HCT116 (cell line): ENCODE measurements at regions not wholly inside any gene's neighbourhood (a gene's known extent, or its start where the extent isn't known, plus 50 kb on each side); places are given as distances from the start of the nearest gene placed in this dataset.

Experiments
- ATAC-seq: fragments of 200-7000 bp; cut with Tn5 transposase; 2 replicates; pipeline ENCODE4 v1.9.1; 2020; ENCODE audit warnings: mild to moderate bottlenecking, moderate library complexity
- BruUV-seq: library from RNA; stranded (reverse); fragments of 400-500 nt; replicated peaks from 2 replicates; lab custom pipeline; 2021; lab: Mats Ljungman, UMichigan
- CTCF ChIA-PET: fragments of 300-600 bp; sonication (Branson Sonifier 250); formaldehyde crosslinking; loops from one replicate; lab custom pipeline; 2021; ENCODE audit warnings: antibody characterized with exemption; lab: Charles Lee
- POLR2A ChIA-PET: fragments of 300-600, 350-600 bp; sonication (Branson Sonifier 250); formaldehyde crosslinking; loops from one replicate; lab custom pipeline; 2021; ENCODE audit warnings: antibody characterized with exemption; lab: Charles Lee
- RAD21 ChIA-PET, 2 experiments: fragments of 300-600 bp; sonication (Branson Sonifier 250); formaldehyde crosslinking; loops; one replicate each; lab custom pipeline; 2023; ENCODE audit warnings: low total read pairs in 2 of 2; ENCODE audit not compliant: uncharacterized antibody in 2 of 2, unreplicated experiment in 2 of 2, low non-redundant PET in 1 of 2; lab: Charles Lee
- DNase-seq: peaks from one replicate; pipeline ENCODE4 v3.0.0-alpha.2; 2010; ENCODE audit warnings: low read depth, low spot score
- H2AFZ ChIP-seq: fragments of 200-600 bp; shearing (Covaris generic), sonication (generic); 2 replicates; pipeline ENCODE4 v1.6.1; 2017; ENCODE audit warnings: low read depth, mixed run types, mixed read lengths, antibody characterized with exemption, low read length; ENCODE audit not compliant: poor library complexity, severe bottlenecking
- H3K27ac ChIP-seq: 2 replicates; pipeline ENCODE4 v1.5.1; 2012; ENCODE audit warnings: low read depth, low read length
- H3K27me3 ChIP-seq: fragments of 200-600 bp; sonication (generic); 2 replicates; pipeline ENCODE4 v1.6.1; 2016; ENCODE audit warnings: mixed run types, low read length, mixed read lengths; ENCODE audit not compliant: insufficient read depth
- H3K36me3 ChIP-seq, 2 experiments: fragments of 200-500 bp in 1 of 2; fragments of 200-600 bp in 1 of 2; sonication (Bioruptor generic) in 1 of 2; sonication (generic) in 1 of 2; 2 replicates each; pipeline versions ENCODE4 v1.5.1 to v1.6.1; 2014 to 2016; ENCODE audit warnings: low read length in 2 of 2, inconsistent platforms in 1 of 2, mixed read lengths in 1 of 2, mixed run types in 1 of 2; ENCODE audit not compliant: insufficient read depth in 2 of 2, control insufficient read depth in 1 of 2
- H3K4me1 ChIP-seq, 2 experiments: fragments of 200-600 bp in 1 of 2; sonication (generic) in 1 of 2; 2 replicates each; pipeline versions ENCODE4 v1.5.1 to v1.6.1; 2012 to 2017; ENCODE audit warnings: low read length in 2 of 2, inconsistent platforms in 1 of 2, mild to moderate bottlenecking in 1 of 2, mixed read lengths in 1 of 2, mixed run types in 1 of 2, moderate library complexity in 1 of 2; ENCODE audit not compliant: insufficient read depth in 2 of 2, control insufficient read depth in 1 of 2
- H3K4me2 ChIP-seq: fragments of 200-600 bp; sonication (generic); 2 replicates; pipeline ENCODE4 v1.6.1; 2017; ENCODE audit warnings: mixed run types, low read length, mixed read lengths
- H3K4me3 ChIP-seq, 2 experiments: fragments of 200-600 bp in 1 of 2; sonication (generic) in 1 of 2; replicated peaks in 1 of 2; 2 replicates each; pipeline ENCODE4 v1.5.1; 2011 to 2016; ENCODE audit warnings: low read length in 2 of 2, control low read depth in 1 of 2, low read depth in 1 of 2, mild to moderate bottlenecking in 1 of 2, mixed read lengths in 1 of 2, mixed run types in 1 of 2
- H3K79me2 ChIP-seq: fragments of 200-600 bp; sonication (generic); 2 replicates; pipeline ENCODE4 v1.6.1; 2017; ENCODE audit warnings: mild to moderate bottlenecking, mixed run types, low read length, moderate library complexity, mixed read lengths; ENCODE audit not compliant: insufficient read depth
- H3K9ac ChIP-seq: fragments of 200-600 bp; sonication (generic); 2 replicates; pipeline ENCODE4 v1.6.1; 2016; ENCODE audit warnings: low read length, mixed read lengths
- H3K9me2 ChIP-seq: fragments of 200-600 bp; sonication (generic), shearing (Covaris generic); 2 replicates; pipeline ENCODE4 v1.6.1; 2017; ENCODE audit warnings: mixed run types, mild to moderate bottlenecking, moderate library complexity; ENCODE audit not compliant: insufficient read depth
- H3K9me3 ChIP-seq, 2 experiments: fragments of 200-500 bp in 1 of 2; fragments of 200-600 bp in 1 of 2; sonication (Bioruptor generic) in 1 of 2; sonication (generic) in 1 of 2; 2 replicates each; pipeline ENCODE4 v1.6.1; 2014 to 2017; ENCODE audit warnings: low read length in 2 of 2, mixed read lengths in 2 of 2, inconsistent platforms in 1 of 2, low read depth in 1 of 2, mild to moderate bottlenecking in 1 of 2, mixed run types in 1 of 2, moderate library complexity in 1 of 2; ENCODE audit not compliant: control insufficient read depth in 1 of 2, insufficient read depth in 1 of 2
- H4K20me1 ChIP-seq: fragments of 200-600 bp; sonication (generic), shearing (Covaris generic); 2 replicates; pipeline ENCODE4 v1.6.1; 2017; ENCODE audit warnings: mixed run types, mild to moderate bottlenecking, moderate library complexity; ENCODE audit not compliant: insufficient read depth
- CBX3 ChIP-seq: IDR thresholded peaks from 2 replicates; pipeline ENCODE4 v1.6.1; 2012; ENCODE audit warnings: low read depth
- CEBPB ChIP-seq: IDR thresholded peaks from 2 replicates; pipeline ENCODE4 v1.6.1; 2012; ENCODE audit warnings: low read depth
- EGR1 ChIP-seq: IDR thresholded peaks from 2 replicates; pipeline ENCODE4 v1.6.1; 2012; ENCODE audit warnings: low read depth
- TCF7L2 ChIP-seq: IDR thresholded peaks from 2 replicates; pipeline ENCODE4 v1.7.0; 2011; ENCODE audit warnings: borderline replicate concordance, inconsistent platforms; ENCODE audit not compliant: insufficient read depth, insufficient read length; ENCODE audit errors: extremely low read depth
- intact Hi-C: fragments of 100-400 bp; cut with micrococcal nuclease; formaldehyde crosslinking; loops from 2 replicates; pipeline ENCODE4 v1.10.0; 2022

DNA sequence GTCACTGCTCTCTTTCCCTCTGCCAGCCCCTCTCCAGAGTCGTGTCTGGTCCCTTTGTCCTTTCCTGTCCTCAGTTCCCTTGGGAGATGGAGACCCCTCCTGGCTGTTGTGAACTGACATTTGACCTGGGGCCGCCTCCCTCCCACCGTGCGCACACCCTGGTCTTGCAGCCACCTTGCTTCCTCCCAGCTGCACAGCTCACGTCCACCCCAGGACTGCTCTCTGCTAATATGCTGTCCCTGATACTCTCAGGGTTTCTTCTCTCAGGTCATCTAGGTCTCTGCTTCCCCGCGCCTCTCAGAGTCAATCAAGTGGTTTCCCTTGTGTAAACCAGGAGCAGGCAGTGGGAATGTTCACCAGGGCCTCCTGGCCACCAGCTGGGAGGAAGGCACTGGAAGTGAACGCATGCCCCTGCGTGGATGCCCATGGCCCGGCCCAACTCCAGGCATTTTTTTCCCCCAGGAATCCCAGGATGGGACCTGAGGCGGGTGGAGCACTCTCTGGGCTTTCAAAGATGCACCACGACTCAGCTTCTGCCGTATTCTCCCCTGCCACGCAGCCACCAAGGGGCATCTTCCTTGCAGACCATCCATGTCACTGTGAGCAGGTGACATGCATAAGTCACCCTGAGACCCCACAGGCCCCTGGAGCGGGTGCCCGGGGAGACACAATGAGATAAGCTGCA lies 142.4 kb downstream of the OLFM1 start:
- no peak for TF ChIP-seq EGR1
- no peak for TF ChIP-seq CBX3
- TF ChIP-seq CEBPB = no peak
- Histone ChIP-seq H3K4me1 (no peaks in the 10 kb centered on the region), H3K27me3 (peaks cover 42% of the 10 kb centered on the region; the same call in 1 of the 2 replicates), H3K9me2 (no peaks in the 10 kb centered on the region), H3K4me3 (no peak overlapping the region), H3K79me2 (no peaks in the 10 kb centered on the region), H4K20me1 (no peaks in the 10 kb centered on the region), H3K9ac (no peak overlapping the region), H3K27ac (no peak overlapping the region), H3K36me3 (no peaks in the 10 kb centered on the region), H2AFZ (no peak overlapping the region), H3K9me3 (peaks cover 5 to 9% of the 10 kb centered on the region in 2 experiments; a peak in 2 of 4 replicates), H3K4me2 (no peak overlapping the region)
- RAD21 ChIA-PET = no interaction called here
- intact Hi-C loops = no loop called here
- no TSS peak for BruUV-seq
- POLR2A ChIA-PET = no interaction called here
- DNase-seq = no peak
- CTCF ChIA-PET = no interaction called here
- ATAC-seq = no peak

DNA sequence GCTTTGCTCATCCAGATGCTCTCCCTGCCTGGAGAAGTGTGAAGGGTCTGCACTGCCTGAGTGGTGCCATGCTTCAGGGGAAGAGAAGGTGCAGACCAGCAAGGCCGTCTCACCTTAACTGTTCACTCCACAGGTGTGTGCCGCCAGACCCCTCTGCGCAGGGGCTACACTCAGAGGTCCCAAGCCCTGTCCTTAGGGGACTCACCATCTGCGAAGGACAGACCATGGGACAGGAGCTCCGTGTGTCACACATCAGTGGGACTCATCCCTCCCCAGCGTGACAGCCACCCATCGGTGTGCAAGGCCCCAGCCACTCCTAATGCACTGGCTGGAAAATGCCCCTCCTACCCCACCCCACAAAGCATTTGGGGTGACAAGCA lies 142.9 kb downstream of the OLFM1 start:
- RAD21 ChIA-PET = no interaction called here
- intact Hi-C loops = no loop called here
- ATAC-seq (no peak), DNase-seq (no peak)
- Histone ChIP-seq H3K27ac (no peak overlapping the region), H4K20me1 (no peaks in the 10 kb centered on the region), H2AFZ (no peak overlapping the region), H3K36me3 (no peaks in the 10 kb centered on the region), H3K79me2 (no peaks in the 10 kb centered on the region), H3K9ac (no peak overlapping the region), H3K9me3 (peaks cover 5 to 9% of the 10 kb centered on the region in 2 experiments; a peak in 2 of 4 replicates), H3K4me2 (no peak overlapping the region), H3K4me1 (no peaks in the 10 kb centered on the region), H3K9me2 (no peaks in the 10 kb centered on the region), H3K27me3 (peaks cover 44% of the 10 kb centered on the region; the same call in 1 of the 2 replicates), H3K4me3 (no peak overlapping the region)
- POLR2A ChIA-PET = no interaction called here
- no peak for TF ChIP-seq TCF7L2
- CTCF ChIA-PET = no interaction called here
- no TSS peak for BruUV-seq
